ENCODE measurements at regions not wholly inside any gene's neighbourhood (a gene's known extent, or its start where the extent isn't known, plus 50 kb on each side); places are given as distances from the start of the nearest gene placed in this dataset.

- TF ChIP-seq, protein P1, sequence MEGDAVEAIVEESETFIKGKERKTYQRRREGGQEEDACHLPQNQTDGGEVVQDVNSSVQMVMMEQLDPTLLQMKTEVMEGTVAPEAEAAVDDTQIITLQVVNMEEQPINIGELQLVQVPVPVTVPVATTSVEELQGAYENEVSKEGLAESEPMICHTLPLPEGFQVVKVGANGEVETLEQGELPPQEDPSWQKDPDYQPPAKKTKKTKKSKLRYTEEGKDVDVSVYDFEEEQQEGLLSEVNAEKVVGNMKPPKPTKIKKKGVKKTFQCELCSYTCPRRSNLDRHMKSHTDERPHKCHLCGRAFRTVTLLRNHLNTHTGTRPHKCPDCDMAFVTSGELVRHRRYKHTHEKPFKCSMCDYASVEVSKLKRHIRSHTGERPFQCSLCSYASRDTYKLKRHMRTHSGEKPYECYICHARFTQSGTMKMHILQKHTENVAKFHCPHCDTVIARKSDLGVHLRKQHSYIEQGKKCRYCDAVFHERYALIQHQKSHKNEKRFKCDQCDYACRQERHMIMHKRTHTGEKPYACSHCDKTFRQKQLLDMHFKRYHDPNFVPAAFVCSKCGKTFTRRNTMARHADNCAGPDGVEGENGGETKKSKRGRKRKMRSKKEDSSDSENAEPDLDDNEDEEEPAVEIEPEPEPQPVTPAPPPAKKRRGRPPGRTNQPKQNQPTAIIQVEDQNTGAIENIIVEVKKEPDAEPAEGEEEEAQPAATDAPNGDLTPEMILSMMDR (IDR thresholded peaks at IDR 0.05): no peak
- no peak for TF ChIP-seq POLR2AphosphoS5 (IDR thresholded peaks at IDR 0.05)
- no peak for TF ChIP-seq POLR2A (IDR thresholded peaks at IDR 0.05; ENCODE audit: low read depth)
Observed at GRCh38 chr4:10878861-10879260, 194.3 kb upstream of the CLNK start.
